GM12878 (cell line): ENCODE measurements at regions not wholly inside any gene's neighbourhood (a gene's known extent, or its start where the extent isn't known, plus 50 kb on each side); places are given as distances from the start of the nearest gene placed in this dataset.

Experiments used
- ATAC-seq: fragments of 200-7000 bp; cut with Tn5 transposase; 3 replicates; pipeline ENCODE4 v1.9.1; 2020; ENCODE audit warnings: mild to moderate bottlenecking, moderate library complexity
- BruUV-seq: library from RNA; stranded (reverse); fragments of 400-500 nt; replicated peaks from 2 replicates; lab custom pipeline; 2021; lab: Mats Ljungman, UMichigan
- CTCF ChIA-PET: fragments of 300-600 bp; sonication (Branson Sonifier 250); formaldehyde crosslinking; extraction: SDS; loops from one replicate; lab custom pipeline; 2021; ENCODE audit warnings: inconsistent platforms; lab: Yijun Ruan, JAX
- POLR2A ChIA-PET: fragments of 350-600 bp; formaldehyde crosslinking; extraction: SDS; loops from one replicate; lab custom pipeline; 2021; ENCODE audit warnings: inconsistent platforms; lab: Charles Lee
- RAD21 ChIA-PET: fragments of 300-600 bp; sonication (Branson Sonifier 250); formaldehyde crosslinking; loops from one replicate; lab custom pipeline; 2023; ENCODE audit warnings: antibody characterized with exemption; ENCODE audit not compliant: unreplicated experiment; lab: Charles Lee
- SMC1A ChIA-PET: fragments of 300-600 bp; sonication (Branson Sonifier 250); formaldehyde crosslinking; loops from one replicate; lab custom pipeline; 2023; ENCODE audit not compliant: unreplicated experiment, uncharacterized antibody; lab: Charles Lee
- DNase-seq: peaks from one replicate; pipeline ENCODE4 v3.0.0-alpha.2; 2011; ENCODE audit warnings: low read depth, low spot score
- FAIRE-seq: peaks from 3 replicates; lab custom pipeline; 2011; peaks lifted over from hg19 to GRCh38; lab: Jason Lieb, UNC
- H2AFZ ChIP-seq: 2 replicates; pipeline ENCODE4 v1.6.0; 2011; ENCODE audit warnings: low read depth, low read length, control low read depth; ENCODE audit not compliant: control insufficient read depth
- H3K27ac ChIP-seq: 2 replicates; pipeline ENCODE4 v1.5.1; 2011; ENCODE audit warnings: control low read depth; ENCODE audit not compliant: control insufficient read depth, insufficient read depth
- H3K27me3 ChIP-seq, 2 experiments: replicated peaks in 1 of 2; 2 replicates each; pipeline versions ENCODE4 v1.6.0 to v1.6.1; 2011; ENCODE audit warnings: low read length in 1 of 2; ENCODE audit not compliant: control insufficient read depth in 2 of 2, insufficient read depth in 2 of 2
- H3K36me3 ChIP-seq, 2 experiments: 2 replicates each; pipeline ENCODE4 v1.5.1; 2011; ENCODE audit warnings: low read length in 1 of 2; ENCODE audit not compliant: control insufficient read depth in 2 of 2, insufficient read depth in 2 of 2
- H3K4me1 ChIP-seq: 2 replicates; pipeline ENCODE4 v1.6.1; 2011; ENCODE audit warnings: mild to moderate bottlenecking, low read length, moderate library complexity, mixed read lengths; ENCODE audit not compliant: control insufficient read depth, insufficient read depth
- H3K4me2 ChIP-seq: 2 replicates; pipeline ENCODE4 v1.6.0; 2011; ENCODE audit warnings: control low read depth; ENCODE audit not compliant: control insufficient read depth, insufficient read depth
- H3K4me3 ChIP-seq: fragments of 200-600 bp; sonication (generic); 2 replicates; pipeline ENCODE4 v1.5.1; 2016
- H3K79me2 ChIP-seq: 2 replicates; pipeline ENCODE4 v1.6.0; 2011; ENCODE audit warnings: low read length; ENCODE audit not compliant: control insufficient read depth, insufficient read depth
- H3K9ac ChIP-seq: 2 replicates; pipeline ENCODE4 v1.8.0; 2011; ENCODE audit warnings: low read length, control low read depth, mixed read lengths; ENCODE audit not compliant: control insufficient read depth, insufficient read depth
- H3K9me3 ChIP-seq: replicated peaks from 3 replicates; pipeline ENCODE4 v1.5.1; 2011; ENCODE audit warnings: mild to moderate bottlenecking, low read length; ENCODE audit not compliant: control insufficient read depth, insufficient read depth
- H4K20me1 ChIP-seq: 2 replicates; pipeline ENCODE4 v1.6.0; 2011; ENCODE audit not compliant: control insufficient read depth, insufficient read depth
- HDAC6 ChIP-seq: fragments of 200-600 bp; sonication (generic); IDR thresholded peaks from one replicate; pipeline ENCODE4 v1.8.0; 2017; ENCODE audit warnings: antibody characterized with exemption; ENCODE audit not compliant: unreplicated experiment
- LARP7 ChIP-seq: fragments of 450-650 bp; IDR thresholded peaks from 2 replicates; pipeline ENCODE4 v1.6.1; 2017; ENCODE audit warnings: mild to moderate bottlenecking
- MLLT1 ChIP-seq: fragments of 450-650 bp; IDR thresholded peaks from 2 replicates; pipeline ENCODE4 v1.6.1; 2016; ENCODE audit warnings: mild to moderate bottlenecking
- RBBP5 ChIP-seq: fragments of 200-600 bp; sonication (generic); conservative IDR thresholded peaks from 2 replicates; pipeline ENCODE4 v1.6.1; 2016
- SRF ChIP-seq, 2 experiments: IDR thresholded peaks; 2 replicates each; pipeline ENCODE4 v1.6.1; 2011; ENCODE audit warnings: low read depth in 2 of 2, low read length in 2 of 2, mild to moderate bottlenecking in 1 of 2, moderate library complexity in 1 of 2
- ZBTB40 ChIP-seq: fragments of 450-650 bp; IDR thresholded peaks from 2 replicates; pipeline ENCODE4 v1.6.1; 2016; ENCODE audit warnings: mild to moderate bottlenecking, moderate library complexity, borderline replicate concordance
- WGBS: methylation state at CpG from one replicate; pipeline ENCODE4 v1.1.6; 2016; ENCODE audit warnings: low lambda C conversion rate; ENCODE audit not compliant: insufficient replicate concordance, insufficient coverage; ENCODE audit errors: missing lambda C conversion rate; 5-methylcytosine and 5-hydroxymethylcytosine counted together
- in situ Hi-C: fragments of 300-500 bp; cut with MboI; formaldehyde crosslinking; loops from 9 replicates; pipeline ENCODE4 v1.14.3; 2018; ENCODE audit warnings: mixed read lengths
- intact Hi-C: fragments of 100-400 bp; cut with micrococcal nuclease; formaldehyde crosslinking; loops from one replicate; pipeline ENCODE4 v1.14.2; 2022; ENCODE audit not compliant: unreplicated experiment

DNA sequence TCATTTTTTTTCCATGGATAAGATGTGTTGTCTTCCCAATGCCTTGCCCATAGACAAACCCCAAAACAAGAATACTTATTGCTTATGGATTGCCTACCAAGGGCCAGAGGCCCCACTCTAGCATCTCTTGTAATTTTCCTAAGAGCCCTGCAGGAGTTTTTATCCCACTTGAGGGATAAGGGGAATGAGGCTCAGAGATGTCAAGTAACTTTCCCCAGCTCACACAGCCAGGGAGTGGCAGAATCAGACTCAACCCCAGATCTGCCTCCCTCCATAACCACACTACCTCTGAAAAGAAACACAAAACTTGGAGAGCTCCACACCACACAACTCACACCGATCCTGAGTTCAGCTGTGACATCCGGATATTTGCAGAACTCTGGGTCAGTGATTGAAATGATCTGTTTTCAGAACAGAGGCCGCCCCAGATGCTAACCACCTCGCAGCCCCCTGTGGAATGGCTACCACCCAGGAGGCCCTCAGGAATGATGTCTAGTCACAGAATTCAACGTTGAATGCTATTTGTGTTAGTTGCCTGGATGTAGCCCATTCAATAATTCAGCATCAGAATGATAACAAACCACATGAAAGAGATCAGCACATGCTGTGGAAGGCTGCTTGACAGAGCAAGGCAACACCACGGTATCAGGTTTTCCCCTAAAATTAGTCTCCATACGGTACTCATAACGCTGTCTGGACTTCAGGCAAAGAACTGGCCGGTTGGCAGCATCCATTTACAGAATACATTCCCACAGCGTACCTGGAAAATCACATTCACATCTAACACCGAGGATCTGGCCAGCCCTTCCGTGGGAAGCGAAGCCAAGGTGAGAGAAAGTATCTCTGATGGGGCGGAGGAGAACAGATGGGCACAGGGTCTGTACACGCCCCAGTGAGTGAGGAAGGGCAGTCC lies 231.9 kb downstream of the TOMM20 start:
- SMC1A ChIA-PET = interaction anchor here (1.2 to 3.4 kb wide), 2 partner anchors 10 to 29 kb away, joined by 3 to 11 read pairs; no protein-coding TSS in a partner anchor
- Histone ChIP-seq H3K4me1 (peaks cover 4% of the 10 kb centered on the region; the same call in 1 of the 2 replicates), H3K36me3 (no peaks in the 10 kb centered on the region), H3K27ac (no peak overlapping the region), H4K20me1 (no peaks in the 10 kb centered on the region), H3K79me2 (no peaks in the 10 kb centered on the region), H3K4me2 (no peak overlapping the region), H3K9me3 (no peaks in the 10 kb centered on the region), H3K27me3 (no peaks in the 10 kb centered on the region), H3K9ac (no peak overlapping the region), H3K4me3 (no peak overlapping the region), H2AFZ (no peak overlapping the region)
- intact Hi-C loops = no loop called here
- BruUV-seq = no TSS peak
- RAD21 ChIA-PET = no interaction called here
- POLR2A ChIA-PET = no interaction called here
- CTCF ChIA-PET = no interaction called here
- FAIRE-seq (no peak), ATAC-seq (no peak), DNase-seq (no peak)
- no peak for TF ChIP-seq RBBP5
- no peak for TF ChIP-seq SRF (IDR thresholded peaks at IDR 0.05; ENCODE audit: low read depth in 2 of 2, low read length in 2 of 2)
- no peak for TF ChIP-seq MLLT1
- no peak for TF ChIP-seq LARP7
- no peak for TF ChIP-seq ZBTB40
- TF ChIP-seq HDAC6 = no peak
- 67% methylated on average over 15 of the region's 15 CpGs for WGBS
- in situ Hi-C loops = no loop called here
